Osteocyte (in vitro differentiated cells): ENCODE measurements at regions not wholly inside any gene's neighbourhood (a gene's known extent, or its start where the extent isn't known, plus 50 kb on each side); places are given as distances from the start of the nearest gene placed in this dataset.

Experiments used
- DNase-seq: peaks from one replicate; pipeline ENCODE4 v3.0.0; 2021; ENCODE audit warnings: mixed read lengths; ENCODE audit not compliant: unreplicated experiment; ENCODE audit errors: extremely low spot score
- H3K27ac Mint-ChIP-seq: one replicate; pipeline ENCODE4 v1.8.0; 2021; ENCODE audit warnings: mild to moderate bottlenecking, mixed read lengths; ENCODE audit not compliant: unreplicated experiment
- H3K27me3 Mint-ChIP-seq: one replicate; pipeline ENCODE4 v1.8.0; 2021; ENCODE audit warnings: mixed read lengths; ENCODE audit not compliant: unreplicated experiment
- H3K36me3 Mint-ChIP-seq: one replicate; pipeline ENCODE4 v1.8.0; 2021; ENCODE audit warnings: mixed read lengths; ENCODE audit not compliant: unreplicated experiment
- H3K4me1 Mint-ChIP-seq: one replicate; pipeline ENCODE4 v1.8.0; 2021; ENCODE audit warnings: mixed read lengths; ENCODE audit not compliant: unreplicated experiment
- H3K4me3 Mint-ChIP-seq: one replicate; pipeline ENCODE4 v1.8.0; 2021; ENCODE audit warnings: mild to moderate bottlenecking, moderate library complexity, mixed read lengths; ENCODE audit not compliant: unreplicated experiment
- H3K9me3 Mint-ChIP-seq: one replicate; pipeline ENCODE4 v1.8.0; 2021; ENCODE audit warnings: mixed read lengths; ENCODE audit not compliant: unreplicated experiment
- CTCF ChIP-seq: fragments of 200-600 bp; sonication (generic); IDR thresholded peaks from 2 replicates; pipeline ENCODE4 v1.5.0; 2021; ENCODE audit warnings: antibody characterized with exemption, mild to moderate bottlenecking, moderate library complexity

- H3K36me3 Mint-ChIP-seq = no peaks in the 10 kb centered on the region
- H3K4me3 Mint-ChIP-seq = no peak overlapping the region
- DNase-seq = no peak
- TF ChIP-seq CTCF = no peak
- H3K9me3 Mint-ChIP-seq = no peaks in the 10 kb centered on the region
- no peaks in the 10 kb centered on the region for H3K27me3 Mint-ChIP-seq
- no peaks in the 10 kb centered on the region for H3K4me1 Mint-ChIP-seq
- H3K27ac Mint-ChIP-seq = no peak overlapping the region
Measured at GRCh38 chr11:32307471-32307870, 127.9 kb downstream of the WT1 start.

- H3K4me1 Mint-ChIP-seq = no peaks in the 10 kb centered on the region
- no peaks in the 10 kb centered on the region for H3K36me3 Mint-ChIP-seq
- H3K9me3 Mint-ChIP-seq = no peaks in the 10 kb centered on the region
Measured at GRCh38 chr11:32307913-32308312, 127.4 kb downstream of the WT1 start.

GRCh38 chr11:32309530-32310213 is 125.7 kb downstream of the WT1 start:
- Mint-ChIP-seq H3K9me3 (no peaks in the 10 kb centered on the region), H3K4me1 (no peaks in the 10 kb centered on the region)
- DNase-seq = no peak

More at GRCh38 chr11:32307913-32308312, 127.4 kb downstream of the WT1 start:
- no peak for TF ChIP-seq CTCF
- no peak for DNase-seq
- Mint-ChIP-seq H3K27ac (no peak overlapping the region), H3K4me3 (no peak overlapping the region), H3K27me3 (no peaks in the 10 kb centered on the region)

GRCh38 chr11:32310214-32310601 is 125.1 kb downstream of the WT1 start:
- no peak for DNase-seq
- TF ChIP-seq CTCF = no peak
- H3K4me3 Mint-ChIP-seq = no peak overlapping the region

More at GRCh38 chr11:32309530-32310213, 125.7 kb downstream of the WT1 start:
- H3K36me3 Mint-ChIP-seq = no peaks in the 10 kb centered on the region
- H3K27me3 Mint-ChIP-seq = no peaks in the 10 kb centered on the region
- H3K4me3 Mint-ChIP-seq = no peak overlapping the region
- TF ChIP-seq CTCF = no peak
- no peak overlapping the region for H3K27ac Mint-ChIP-seq

GRCh38 chr11:32311346-32312065 is 123.8 kb downstream of the WT1 start:
- Mint-ChIP-seq H3K4me3 (no peak overlapping the region), H3K9me3 (no peaks in the 10 kb centered on the region), H3K27ac (no peak overlapping the region), H3K27me3 (no peaks in the 10 kb centered on the region), H3K36me3 (no peaks in the 10 kb centered on the region), H3K4me1 (no peaks in the 10 kb centered on the region)
- TF ChIP-seq CTCF = no peak
- DNase-seq = no peak

More at GRCh38 chr11:32310214-32310601, 125.1 kb downstream of the WT1 start:
- H3K36me3 Mint-ChIP-seq = no peaks in the 10 kb centered on the region
- H3K4me1 Mint-ChIP-seq = no peaks in the 10 kb centered on the region
- H3K27me3 Mint-ChIP-seq = no peaks in the 10 kb centered on the region
- no peaks in the 10 kb centered on the region for H3K9me3 Mint-ChIP-seq
- no peak overlapping the region for H3K27ac Mint-ChIP-seq
